GM23338 (cell line): ENCODE measurements at regions not wholly inside any gene's neighbourhood (a gene's known extent, or its start where the extent isn't known, plus 50 kb on each side); places are given as distances from the start of the nearest gene placed in this dataset.

Source experiments
- CTCF ChIP-seq, 2 experiments: fragments of 200-600 bp in 1 of 2; sonication (generic) in 1 of 2; conservative IDR thresholded peaks; 2 replicates each; pipeline versions ENCODE4 v1.5.1 to v1.6.1; 2016 to 2017; ENCODE audit warnings: antibody characterized with exemption in 2 of 2, low read depth in 2 of 2, mild to moderate bottlenecking in 2 of 2, moderate library complexity in 1 of 2
- EZH2 ChIP-seq: fragments of 200-600 bp; sonication (generic); IDR thresholded peaks from one replicate; pipeline ENCODE4 v1.8.0; 2017; ENCODE audit warnings: antibody characterized with exemption, mild to moderate bottlenecking, low read depth; ENCODE audit not compliant: unreplicated experiment
- EZH2phosphoT487 ChIP-seq: fragments of 200-600 bp; sonication (generic); IDR thresholded peaks from one replicate; pipeline ENCODE4 v1.8.1; 2018; ENCODE audit warnings: antibody characterized with exemption; ENCODE audit not compliant: unreplicated experiment
- JUNB ChIP-seq: IDR thresholded peaks from one replicate; pipeline ENCODE4 v1.6.1; 2016; ENCODE audit warnings: antibody characterized with exemption; ENCODE audit not compliant: unreplicated experiment
- REST ChIP-seq: IDR thresholded peaks from one replicate; pipeline ENCODE4 v1.6.1; 2018; ENCODE audit warnings: antibody characterized with exemption; ENCODE audit not compliant: unreplicated experiment

GRCh38 chr7:106372126-106372525 is 87.3 kb upstream of the NAMPT start:
- TF ChIP-seq REST (no peak), CTCF (conservative IDR thresholded peaks at IDR 0.05; ENCODE audit: low read depth in 2 of 2) (no peak), EZH2phosphoT487 (no peak), JUNB (no peak), EZH2 (no peak)
